SU-DHL-6 (cell line): ENCODE measurements at regions not wholly inside any gene's neighbourhood (a gene's known extent, or its start where the extent isn't known, plus 50 kb on each side); places are given as distances from the start of the nearest gene placed in this dataset.
"Not testable (repeated sequence)": the region's sequence is repeated elsewhere in the genome, so short reads cannot be mapped to it uniquely, and the experiment has no call there.

Experiments used
- H2AFZ ChIP-seq: fragments of 200-600 bp; sonication (generic); 2 replicates; pipeline ENCODE4 v1.6.1; 2014; ENCODE audit warnings: low read depth, mild to moderate bottlenecking, moderate library complexity, mixed read lengths, antibody characterized with exemption, low read length; ENCODE audit not compliant: severe bottlenecking
- H3F3A ChIP-seq: fragments of 200-600 bp; shearing (Covaris generic); 2 replicates; pipeline ENCODE4 v1.6.0; 2016; ENCODE audit warnings: antibody characterized with exemption, mild to moderate bottlenecking; ENCODE audit not compliant: insufficient read depth
- H3K27ac ChIP-seq: fragments of 200-600 bp; sonication (generic); 2 replicates; pipeline ENCODE4 v1.5.1; 2016; ENCODE audit warnings: low read depth, mild to moderate bottlenecking, low read length, moderate library complexity, mixed read lengths
- H3K27me3 ChIP-seq: fragments of 200-600 bp; sonication (generic), shearing (Covaris generic); 2 replicates; pipeline ENCODE4 v1.6.0; 2014; ENCODE audit warnings: mild to moderate bottlenecking, low read length
- H3K36me3 ChIP-seq: fragments of 200-600 bp; sonication (generic); 2 replicates; pipeline ENCODE4 v1.6.1; 2014; ENCODE audit warnings: mild to moderate bottlenecking, low read length, mixed read lengths
- H3K4me2 ChIP-seq: fragments of 300-600, 200-600 bp; shearing (Covaris generic), sonication (generic); 2 replicates; pipeline ENCODE4 v1.6.0; 2014; ENCODE audit warnings: low read length, low read depth, mild to moderate bottlenecking; ENCODE audit not compliant: poor library complexity, severe bottlenecking
- H3K4me3 ChIP-seq: fragments of 200-600 bp; sonication (generic); 2 replicates; pipeline ENCODE4 v1.5.1; 2014; ENCODE audit warnings: antibody characterized with exemption, low read length, mild to moderate bottlenecking, mixed read lengths; ENCODE audit not compliant: insufficient read depth, poor library complexity, severe bottlenecking
- H3K79me2 ChIP-seq: fragments of 200-600 bp; sonication (generic); 2 replicates; pipeline ENCODE4 v1.6.1; 2014; ENCODE audit warnings: mild to moderate bottlenecking, low read length, moderate library complexity; ENCODE audit not compliant: insufficient read depth
- H3K9ac ChIP-seq: fragments of 200-600 bp; sonication (generic); 2 replicates; pipeline ENCODE4 v1.7.0; 2014; ENCODE audit warnings: mild to moderate bottlenecking, low read length
- H3K9me2 ChIP-seq: fragments of 200-600 bp; sonication (generic); replicated peaks from 2 replicates; pipeline ENCODE4 v1.6.1; 2014; ENCODE audit warnings: low read length; ENCODE audit not compliant: insufficient read depth
- H3K9me3 ChIP-seq: fragments of 200-600 bp; sonication (generic); 2 replicates; pipeline ENCODE4 v1.6.1; 2014; ENCODE audit warnings: low read length, mixed read lengths; ENCODE audit not compliant: insufficient read depth
- H4K20me1 ChIP-seq: fragments of 200-600 bp; sonication (generic); 2 replicates; pipeline ENCODE4 v1.6.1; 2014; ENCODE audit warnings: low read depth, mild to moderate bottlenecking, antibody characterized with exemption, low read length, moderate library complexity, mixed read lengths
- EZH2phosphoT487 ChIP-seq: fragments of 200-600 bp; sonication (generic), shearing (Covaris generic); conservative IDR thresholded peaks from 2 replicates; pipeline ENCODE4 v1.6.1; 2018; ENCODE audit warnings: mild to moderate bottlenecking, antibody characterized with exemption, low read length, moderate library complexity, mixed read lengths
- TF ChIP-seq, protein P1 (sequence below): fragments of 200-600 bp; sonication (generic); IDR thresholded peaks from one replicate; pipeline ENCODE4 v1.5.1; 2017; ENCODE audit warnings: antibody characterized with exemption, mild to moderate bottlenecking, low read length, moderate library complexity; ENCODE audit not compliant: insufficient read depth, poor library complexity, severe bottlenecking

DNA sequence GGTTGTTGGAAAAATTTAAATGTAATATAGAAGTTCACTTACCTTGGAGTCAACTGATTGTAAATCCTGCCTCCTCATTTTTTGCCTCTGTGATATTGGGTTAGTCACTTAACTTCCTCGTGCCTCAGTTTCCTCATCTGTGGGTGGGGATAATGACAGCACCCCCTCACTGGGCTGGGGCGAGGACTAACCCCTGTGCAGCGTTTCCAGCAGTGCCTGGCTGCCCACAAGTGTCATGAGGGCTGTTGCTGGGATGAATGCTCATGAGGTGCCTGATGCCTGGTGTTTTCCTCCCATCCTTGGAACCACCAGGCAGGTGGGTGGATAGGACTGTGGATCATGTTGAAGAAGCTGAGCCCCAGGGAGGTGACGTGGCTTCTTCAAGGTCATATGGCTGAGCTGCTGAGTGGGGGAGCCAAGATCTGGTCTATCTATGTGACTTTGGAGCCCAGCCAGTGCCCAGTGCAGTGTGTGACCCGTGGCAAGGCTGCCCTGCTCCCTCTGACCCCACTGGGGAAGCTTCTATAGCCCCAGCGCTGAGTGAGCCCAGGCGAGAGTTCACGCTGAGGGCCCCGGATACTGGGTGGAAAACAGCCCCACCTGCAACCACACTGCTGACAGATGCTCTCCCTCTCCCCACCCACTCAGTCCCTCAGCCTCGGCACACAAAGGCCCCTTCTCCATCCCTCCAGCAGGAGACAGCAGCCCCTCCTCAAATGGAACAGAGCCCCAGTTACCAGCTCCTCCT is 446.0 kb downstream of the PTPRU start:
- TF ChIP-seq, protein P1, sequence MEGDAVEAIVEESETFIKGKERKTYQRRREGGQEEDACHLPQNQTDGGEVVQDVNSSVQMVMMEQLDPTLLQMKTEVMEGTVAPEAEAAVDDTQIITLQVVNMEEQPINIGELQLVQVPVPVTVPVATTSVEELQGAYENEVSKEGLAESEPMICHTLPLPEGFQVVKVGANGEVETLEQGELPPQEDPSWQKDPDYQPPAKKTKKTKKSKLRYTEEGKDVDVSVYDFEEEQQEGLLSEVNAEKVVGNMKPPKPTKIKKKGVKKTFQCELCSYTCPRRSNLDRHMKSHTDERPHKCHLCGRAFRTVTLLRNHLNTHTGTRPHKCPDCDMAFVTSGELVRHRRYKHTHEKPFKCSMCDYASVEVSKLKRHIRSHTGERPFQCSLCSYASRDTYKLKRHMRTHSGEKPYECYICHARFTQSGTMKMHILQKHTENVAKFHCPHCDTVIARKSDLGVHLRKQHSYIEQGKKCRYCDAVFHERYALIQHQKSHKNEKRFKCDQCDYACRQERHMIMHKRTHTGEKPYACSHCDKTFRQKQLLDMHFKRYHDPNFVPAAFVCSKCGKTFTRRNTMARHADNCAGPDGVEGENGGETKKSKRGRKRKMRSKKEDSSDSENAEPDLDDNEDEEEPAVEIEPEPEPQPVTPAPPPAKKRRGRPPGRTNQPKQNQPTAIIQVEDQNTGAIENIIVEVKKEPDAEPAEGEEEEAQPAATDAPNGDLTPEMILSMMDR, result no peak
- no peak for TF ChIP-seq EZH2phosphoT487
- Histone ChIP-seq H3K9me2 (no peaks in the 10 kb centered on the region), H2AFZ (no peak overlapping the region), H4K20me1 (no peaks in the 10 kb centered on the region), H3K4me2 (no peak overlapping the region), H3K9ac (no peak overlapping the region), H3K27me3 (no peaks in the 10 kb centered on the region), H3K36me3 (no peaks in the 10 kb centered on the region), H3K9me3 (no peaks in the 10 kb centered on the region), H3F3A (no peaks in the 10 kb centered on the region), H3K27ac (no peak overlapping the region), H3K79me2 (no peaks in the 10 kb centered on the region), H3K4me3 (no peak overlapping the region)

DNA sequence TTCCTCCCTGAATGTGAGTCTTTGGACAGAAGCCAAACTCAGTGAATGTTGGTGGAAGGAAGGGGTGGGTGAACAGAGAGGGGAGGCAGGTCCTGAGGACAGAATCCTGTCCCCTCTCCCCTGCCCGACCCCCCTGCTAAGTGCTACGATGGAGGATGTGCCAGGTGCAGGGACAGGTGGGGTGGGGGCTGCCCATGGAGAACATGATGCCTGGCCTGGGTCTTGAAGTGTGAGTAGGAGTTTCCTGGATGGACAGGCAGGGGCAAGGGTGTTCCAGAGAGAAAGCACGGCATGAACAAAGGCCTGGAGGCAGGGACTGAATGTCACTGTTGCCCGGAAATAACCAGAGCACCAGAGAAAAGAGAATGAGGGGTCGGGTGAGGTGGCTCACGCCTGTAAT is 445.1 kb downstream of the PTPRU start:
- not testable (repeated sequence) for H3K4me3 ChIP-seq, H3F3A ChIP-seq, H3K9me3 ChIP-seq, H3K36me3 ChIP-seq, H3K27me3 ChIP-seq, H2AFZ ChIP-seq, H3K4me2 ChIP-seq, H3K79me2 ChIP-seq, H3K9ac ChIP-seq, H3K27ac ChIP-seq, H3K9me2 ChIP-seq, H4K20me1 ChIP-seq

DNA sequence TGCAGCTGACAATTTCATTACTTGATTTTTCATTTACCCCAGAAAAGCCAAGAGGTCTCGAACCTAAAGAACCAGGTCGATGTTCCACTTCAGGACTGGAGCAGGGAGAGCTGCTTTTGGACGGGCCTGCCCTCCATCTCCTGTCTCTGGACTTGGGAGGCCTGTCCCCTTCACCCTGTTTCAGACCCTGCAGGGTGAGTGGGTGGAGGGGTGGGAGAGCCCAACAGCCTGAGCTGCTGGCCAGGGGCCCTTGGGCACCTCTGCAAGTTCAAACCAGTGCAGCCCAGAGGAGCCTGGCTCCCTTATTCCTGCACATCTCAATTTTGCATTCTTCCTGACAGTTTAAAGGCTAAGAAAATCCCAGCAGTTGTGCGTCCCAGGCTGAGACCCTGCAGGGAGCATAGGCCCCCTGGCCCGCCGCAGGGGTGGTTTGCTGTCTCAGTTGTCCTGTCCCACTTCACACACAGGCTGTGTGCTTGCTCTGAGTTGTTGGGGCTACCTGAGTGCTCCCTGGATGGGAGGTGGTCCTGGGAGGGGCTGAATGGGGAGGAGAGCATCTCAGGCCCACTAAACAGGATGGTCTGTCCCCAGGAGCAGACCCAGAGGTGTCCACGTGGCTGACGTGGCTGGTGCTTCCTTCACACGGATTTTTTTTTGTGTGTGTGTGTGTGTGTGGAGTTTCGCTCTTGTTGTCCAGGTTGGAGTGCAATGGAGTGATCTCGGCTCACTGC is 443.7 kb downstream of the PTPRU start:
- Histone ChIP-seq H3K4me2 (no peak overlapping the region), H4K20me1 (no peaks in the 10 kb centered on the region), H3K4me3 (no peak overlapping the region), H3K9me3 (no peaks in the 10 kb centered on the region), H3K36me3 (no peaks in the 10 kb centered on the region), H3K79me2 (no peaks in the 10 kb centered on the region), H2AFZ (no peak overlapping the region), H3K9ac (no peak overlapping the region), H3K9me2 (no peaks in the 10 kb centered on the region), H3F3A (no peaks in the 10 kb centered on the region), H3K27me3 (no peaks in the 10 kb centered on the region), H3K27ac (no peak overlapping the region)
- no peak for TF ChIP-seq EZH2phosphoT487
- TF ChIP-seq, protein P1, result no peak

DNA sequence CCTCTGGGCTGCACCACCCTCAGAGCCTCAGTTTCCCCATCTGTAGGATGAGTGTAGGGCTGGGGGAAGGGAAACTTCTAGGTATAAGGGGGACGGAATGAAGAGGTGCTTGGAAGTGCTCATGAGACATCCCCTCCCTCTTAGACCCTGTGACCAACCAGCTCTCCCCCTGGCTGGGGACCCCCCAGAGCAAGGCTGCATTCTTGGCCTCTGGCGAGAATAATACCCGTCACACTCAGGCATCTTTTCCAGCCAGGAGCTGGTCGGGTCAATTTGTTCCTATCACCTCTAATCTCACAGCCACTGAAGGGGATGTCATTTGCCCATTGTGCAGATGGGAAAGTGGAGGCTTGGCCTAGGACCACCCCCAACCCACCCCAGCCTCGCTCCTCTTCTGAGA is 443.0 kb downstream of the PTPRU start:
- no peaks in the 10 kb centered on the region for H3K27me3 ChIP-seq
- H3K9ac ChIP-seq, result no peak overlapping the region
- no peaks in the 10 kb centered on the region for H4K20me1 ChIP-seq
- H3K4me3 ChIP-seq, result no peak overlapping the region
- no peak overlapping the region for H3K4me2 ChIP-seq
- H2AFZ ChIP-seq, result no peak overlapping the region
- H3K9me3 ChIP-seq, result no peaks in the 10 kb centered on the region
- no peaks in the 10 kb centered on the region for H3K9me2 ChIP-seq
- no peaks in the 10 kb centered on the region for H3K79me2 ChIP-seq
- no peak overlapping the region for H3K27ac ChIP-seq
- TF ChIP-seq EZH2phosphoT487, result no peak
- TF ChIP-seq, protein P1, result no peak
- no peaks in the 10 kb centered on the region for H3F3A ChIP-seq
- no peaks in the 10 kb centered on the region for H3K36me3 ChIP-seq
